ENCODE measurements at regions not wholly inside any gene's neighbourhood (a gene's known extent, or its start where the extent isn't known, plus 50 kb on each side); places are given as distances from the start of the nearest gene placed in this dataset.

DNA sequence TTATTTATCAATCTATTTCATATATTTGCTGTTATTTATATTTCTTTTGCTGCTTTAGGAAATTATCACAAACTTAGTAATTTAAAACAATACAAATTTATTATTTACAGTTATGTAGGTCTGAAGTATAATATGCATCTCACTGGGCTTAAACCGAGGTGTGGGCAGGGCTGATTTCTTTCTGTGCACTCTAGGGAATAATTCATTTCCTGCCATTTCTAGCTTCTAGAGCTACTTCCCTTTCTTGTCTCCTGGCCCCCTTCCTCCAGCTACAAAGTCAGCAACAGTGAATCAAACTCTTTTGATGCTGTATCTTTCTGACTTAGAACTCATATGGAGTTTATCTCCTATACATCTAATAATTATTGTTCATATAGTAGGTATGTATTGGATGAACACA is 303.5 kb upstream of the ARSJ start:
- TF ChIP-seq CTCF (IDR thresholded peaks at IDR 0.05; ENCODE audit: control insufficient read depth, insufficient read depth, low read depth, low read length, missing control alignments) = no peak
- no peak for DNase-seq (ENCODE audit: low read depth)
- H3K4me3 ChIP-seq (ENCODE audit: control insufficient read depth, low read depth, low read length) = no peak overlapping the region

GRCh38 chr4:114284629-114285028 is 305.2 kb upstream of the ARSJ start:
- no peak overlapping the region for H3K4me3 ChIP-seq (ENCODE audit: control insufficient read depth, low read depth, low read length)
- no peak for DNase-seq (ENCODE audit: low read depth)
- no peak for TF ChIP-seq CTCF (IDR thresholded peaks at IDR 0.05; ENCODE audit: control insufficient read depth, insufficient read depth, low read depth, low read length, missing control alignments)

GRCh38 chr4:114286262-114286810 is 306.9 kb upstream of the ARSJ start:
- no peak for TF ChIP-seq CTCF (IDR thresholded peaks at IDR 0.05; ENCODE audit: control insufficient read depth, insufficient read depth, low read depth, low read length, missing control alignments)
- DNase-seq (ENCODE audit: low read depth) = no peak
- H3K4me3 ChIP-seq (ENCODE audit: control insufficient read depth, low read depth, low read length) = no peak overlapping the region

DNA sequence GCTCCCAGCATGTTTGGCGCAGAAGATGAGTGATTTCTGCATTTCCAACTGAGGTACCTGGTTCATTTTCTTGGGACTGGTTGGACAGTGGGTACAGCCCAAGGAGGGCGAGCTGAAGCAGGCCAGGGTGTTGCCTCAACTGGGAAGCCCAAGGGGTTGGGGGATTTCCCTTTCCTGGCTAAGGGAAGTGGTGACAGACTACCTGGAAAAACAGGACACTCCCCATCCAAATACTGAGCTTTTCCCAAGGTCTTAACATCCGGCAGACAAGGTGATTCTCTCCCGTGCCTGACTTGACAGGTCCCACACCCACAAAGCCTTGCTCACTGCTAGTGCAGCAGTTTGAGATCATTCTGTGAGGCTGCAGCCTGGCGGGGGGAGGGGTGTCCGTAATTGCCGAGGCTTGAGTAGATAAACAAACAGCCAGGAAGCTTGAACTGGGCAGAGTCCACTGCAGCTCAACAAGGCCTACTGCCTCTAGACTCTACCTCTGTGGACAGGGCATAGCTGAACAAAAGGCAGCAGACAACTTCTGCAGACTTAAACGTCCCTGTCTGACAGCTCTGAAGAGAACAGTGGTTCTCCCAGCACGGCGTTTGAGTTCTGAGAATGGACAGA is 307.7 kb upstream of the ARSJ start:
- H3K4me3 ChIP-seq (ENCODE audit: control insufficient read depth, low read depth, low read length) = no peak overlapping the region
- no peak for TF ChIP-seq CTCF (IDR thresholded peaks at IDR 0.05; ENCODE audit: control insufficient read depth, insufficient read depth, low read depth, low read length, missing control alignments)
- no peak for DNase-seq (ENCODE audit: low read depth)

DNA sequence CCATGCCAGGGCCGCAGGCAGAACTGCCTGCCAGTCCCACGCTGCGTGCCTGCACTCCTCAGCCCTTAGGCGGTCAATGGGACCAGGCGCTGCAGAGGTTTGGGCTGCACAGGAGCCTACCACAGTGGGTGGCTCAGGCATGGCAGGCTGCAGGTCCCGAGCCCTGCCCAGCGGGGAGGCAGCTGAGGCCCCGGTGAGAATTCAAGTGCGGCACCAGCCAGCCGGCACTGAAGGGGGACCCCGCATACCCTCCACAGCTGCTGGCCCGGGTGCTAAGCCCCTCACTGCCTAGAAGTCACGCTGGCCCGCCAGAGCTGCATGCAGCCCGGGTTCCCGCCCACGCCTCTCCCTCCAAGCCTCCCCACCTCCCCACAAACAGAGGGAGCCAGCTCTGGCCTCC is 302.5 kb upstream of the UGT8 start:
- TF ChIP-seq CTCF (IDR thresholded peaks at IDR 0.05; ENCODE audit: control insufficient read depth, insufficient read depth, low read depth, low read length, missing control alignments) = no peak
- H3K4me3 ChIP-seq (ENCODE audit: control insufficient read depth, low read depth, low read length) = no peak overlapping the region

DNA sequence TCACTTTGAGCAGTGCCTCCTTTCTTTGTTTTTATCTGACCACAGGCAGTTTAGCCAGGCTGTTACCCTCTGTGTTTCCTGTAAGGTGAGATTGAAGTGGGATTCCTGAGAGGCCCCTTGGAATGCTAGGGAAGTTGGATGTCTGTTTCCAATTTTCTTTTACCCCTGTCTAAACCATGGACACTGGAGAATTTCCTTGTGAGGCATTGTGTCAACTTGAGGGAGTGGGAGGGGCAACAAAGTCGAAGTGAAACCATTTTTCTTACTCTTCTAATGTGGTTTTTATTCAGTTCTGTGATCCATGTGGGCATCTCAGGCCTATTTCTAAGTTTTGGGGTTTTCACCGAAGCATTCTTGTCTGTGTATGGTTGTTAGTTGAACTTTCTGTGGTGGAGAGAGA is 296.1 kb upstream of the UGT8 start:
- no peak for DNase-seq (ENCODE audit: low read depth)
- TF ChIP-seq CTCF (IDR thresholded peaks at IDR 0.05; ENCODE audit: control insufficient read depth, insufficient read depth, low read depth, low read length, missing control alignments) = no peak
- no peak overlapping the region for H3K4me3 ChIP-seq (ENCODE audit: control insufficient read depth, low read depth, low read length)

More for the DNA sequence above, 302.5 kb upstream of the UGT8 start:
- no peak for DNase-seq (ENCODE audit: low read depth)

Measured in AG09309 (cell line).